ENCODE measurements at regions not wholly inside any gene's neighbourhood (a gene's known extent, or its start where the extent isn't known, plus 50 kb on each side); places are given as distances from the start of the nearest gene placed in this dataset.

DNA sequence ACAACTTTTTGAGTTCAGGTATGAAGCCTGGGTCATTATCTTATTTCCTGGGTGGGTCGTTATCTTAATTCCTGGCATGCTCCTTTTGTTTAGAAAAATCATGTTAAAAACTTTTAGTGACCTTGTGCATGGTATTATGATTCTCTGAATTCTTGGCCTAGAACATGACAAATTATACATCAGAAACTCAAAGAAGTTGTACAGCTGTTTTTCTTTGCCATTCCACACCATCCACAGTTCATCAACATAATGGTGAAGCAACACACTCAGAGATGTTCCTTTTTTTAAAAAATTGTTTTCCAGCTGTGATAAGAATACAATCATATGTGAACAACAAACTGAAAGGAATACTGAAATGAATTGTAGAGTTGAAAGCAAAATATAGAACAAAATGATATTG lies 149.2 kb upstream of the SEMA3D start:
- Histone ChIP-seq H2BK12ac (ENCODE audit: low read depth, low read length) (no peak overlapping the region), H2AFZ (ENCODE audit: low read length) (no peak overlapping the region), H3K27ac (ENCODE audit: low read depth, low read length) (no peak overlapping the region), H3K4ac (replicated peaks; ENCODE audit: insufficient read length, low read depth, low read length) (no peak overlapping the region), H2BK120ac (replicated peaks; ENCODE audit: low read depth, low read length) (no peak overlapping the region), H3K23me2 (ENCODE audit: low read depth, low read length) (no peaks in the 10 kb centered on the region), H3K9me3 (ENCODE audit: insufficient read depth in 2 of 2, low read depth in 1 of 2, low read length in 1 of 2) (no peaks in the 10 kb centered on the region), H3K79me1 (ENCODE audit: low read depth, low read length) (no peaks in the 10 kb centered on the region), H2BK15ac (ENCODE audit: low read length) (no peak overlapping the region), H3K4me1 (replicated peaks in 1 of 4; ENCODE audit: control insufficient read depth in 3 of 4, insufficient read depth in 4 of 4, low read length in 3 of 4) (no peaks in the 10 kb centered on the region), H3K18ac (ENCODE audit: extremely low read depth, low read length) (no peak overlapping the region), H3K9ac (replicated peaks in 1 of 4; ENCODE audit: extremely low read depth in 1 of 4, low read depth in 3 of 4, low read length in 3 of 4) (no peak overlapping the region), H3K27me3 (replicated peaks in 1 of 4; ENCODE audit: control insufficient read depth in 3 of 4, extremely low read depth in 1 of 4, insufficient read depth in 3 of 4, low read length in 3 of 4) (no peaks in the 10 kb centered on the region), H4K8ac (ENCODE audit: extremely low read depth, insufficient read depth, low read length) (no peak overlapping the region), H3K4me3 (ENCODE audit: extremely low read depth in 1 of 4, insufficient read depth in 2 of 4, low read depth in 3 of 4, low read length in 4 of 4) (no peak overlapping the region), H4K91ac (replicated peaks; ENCODE audit: insufficient read length, low read length) (no peak overlapping the region), H3K36me3 (ENCODE audit: control insufficient read depth in 2 of 4, insufficient read depth in 4 of 4, low read length in 3 of 4) (no peaks in the 10 kb centered on the region), H4K20me1 (replicated peaks in 1 of 2; ENCODE audit: control insufficient read depth in 1 of 2, insufficient read depth in 2 of 2, low read length in 2 of 2) (no peaks in the 10 kb centered on the region), H2BK5ac (ENCODE audit: low read depth, low read length) (no peak overlapping the region), H3K23ac (ENCODE audit: insufficient read length) (no peak overlapping the region), H2BK20ac (ENCODE audit: low read length) (no peak overlapping the region), H3K4me2 (ENCODE audit: insufficient read depth in 1 of 2, low read depth in 2 of 2, low read length in 2 of 2) (no peak overlapping the region), H3K14ac (ENCODE audit: insufficient read length) (no peak overlapping the region), H4K5ac (ENCODE audit: insufficient read length, low read depth, low read length) (no peak overlapping the region), H3K56ac (replicated peaks; ENCODE audit: insufficient read length, low read depth, low read length) (no peak overlapping the region), H2AK5ac (ENCODE audit: low read depth, low read length) (no peak overlapping the region), H3K79me2 (ENCODE audit: control insufficient read depth in 1 of 2, insufficient read depth in 2 of 2, low read length in 2 of 2) (no peaks in the 10 kb centered on the region)
- FAIRE-seq, result no peak
- POLR2A ChIA-PET (ENCODE audit: partially characterized antibody), result no interaction called here
- WGBS, 2 experiments (ENCODE audit: extremely low coverage in 1 of 2, insufficient coverage in 1 of 2, insufficient read length in 1 of 2, insufficient replicate concordance in 2 of 2, low coverage in 1 of 2, low lambda C conversion rate in 2 of 2, missing lambda C conversion rate in 1 of 2), result 100% methylated on average over 1 of the region's 1 CpG; no CpG with 5 or more reads in 1 of the 2 experiments
- CTCF ChIA-PET (ENCODE audit: partially characterized antibody), result interaction anchor here (1.4 to 1.6 kb wide), 2 partner anchors 12 to 37 kb away, joined by 3 to 4 read pairs; no protein-coding TSS in a partner anchor
- no peak for DNase-seq (ENCODE audit: low read depth in 1 of 2, low spot score in 2 of 2)
- TF ChIP-seq SP4 (IDR thresholded peaks at IDR 0.05; ENCODE audit: low read length) (no peak), EP300 (IDR thresholded peaks at IDR 0.05; ENCODE audit: borderline replicate concordance in 1 of 2, low read depth in 2 of 2, low read length in 2 of 2) (no peak), CBX5 (IDR thresholded peaks at IDR 0.05; ENCODE audit: low read depth, low read length) (no peak), ASH2L (IDR thresholded peaks at IDR 0.05; ENCODE audit: low read length) (no peak), KDM1A (IDR thresholded peaks at IDR 0.05; ENCODE audit: borderline replicate concordance, low read length) (no peak), YY1 (IDR thresholded peaks at IDR 0.05; ENCODE audit: low read depth, low read length) (no peak), CHD1 (IDR thresholded peaks at IDR 0.05; ENCODE audit: low read depth, low read length) (no peak), SRF (IDR thresholded peaks at IDR 0.05; ENCODE audit: low read depth, low read length) (no peak), FOSL1 (IDR thresholded peaks at IDR 0.05; ENCODE audit: insufficient read depth, low read depth, low read length) (no peak), PHF8 (conservative IDR thresholded peaks at IDR 0.05; ENCODE audit: low read depth, low read length) (no peak), TBP (IDR thresholded peaks at IDR 0.05; ENCODE audit: low read depth, low read length) (no peak), E2F6 (IDR thresholded peaks at IDR 0.05) (no peak), CBX8 (IDR thresholded peaks at IDR 0.05; ENCODE audit: borderline replicate concordance, low read depth, low read length) (no peak), NANOG (IDR thresholded peaks at IDR 0.05; ENCODE audit: insufficient read depth, low read depth, low read length, poor library complexity, severe bottlenecking) (no peak), SIX5 (IDR thresholded peaks at IDR 0.05; ENCODE audit: low read depth, low read length) (no peak)

Measured in H1 (cell line).